Esophagus muscularis mucosa (tissue), 4 donors: ENCODE measurements at regions not wholly inside any gene's neighbourhood (a gene's known extent, or its start where the extent isn't known, plus 50 kb on each side); places are given as distances from the start of the nearest gene placed in this dataset.

Source experiments
- DNase-seq: peaks from one replicate; pipeline ENCODE4 v3.0.0-alpha.2; 2017; ENCODE audit errors: extremely low spot score
- H3K27ac ChIP-seq, 4 donors: fragments of 200-600 bp; sonication (generic); replicated peaks in 1 of 4; 1 replicate in 3 of 4; 2 replicates in 1 of 4; pipeline ENCODE4 v1.5.1; 2016 to 2019; ENCODE audit warnings: mild to moderate bottlenecking in 1 of 4
- H3K27me3 ChIP-seq, 4 donors: fragments of 200-600 bp; sonication (generic); one replicate each; pipeline versions ENCODE4 v1.5.1 to v1.6.0; 2016 to 2019
- H3K36me3 ChIP-seq, 4 donors: fragments of 200-600 bp; sonication (generic); one replicate each; pipeline ENCODE4 v1.5.1; 2016 to 2019
- H3K4me1 ChIP-seq, 4 donors: fragments of 200-600 bp; sonication (generic); one replicate each; pipeline ENCODE4 v1.5.1; 2016 to 2019
- H3K4me3 ChIP-seq, 4 donors: fragments of 200-600 bp; sonication (generic); 1 replicate in 2 of 4; 2 replicates in 2 of 4; pipeline ENCODE4 v1.5.1; 2016 to 2019; ENCODE audit warnings: mild to moderate bottlenecking in 4 of 4, moderate library complexity in 1 of 4
- H3K9me3 ChIP-seq, 4 donors: fragments of 200-600 bp; sonication (generic); 1 replicate in 3 of 4; 2 replicates in 1 of 4; pipeline ENCODE4 v1.5.1; 2016 to 2019
- CTCF ChIP-seq, 3 experiments: fragments of 200-600 bp in 2 of 3; fragments of 450-650 bp in 1 of 3; sonication (generic) in 2 of 3; IDR thresholded peaks; one replicate each; pipeline ENCODE4 v1.5.1; 2017 to 2019; ENCODE audit warnings: antibody characterized with exemption in 3 of 3, mild to moderate bottlenecking in 2 of 3, moderate library complexity in 1 of 3
- EP300 ChIP-seq: sonication (generic); formaldehyde crosslinking; IDR thresholded peaks from one replicate; pipeline ENCODE4 v1.6.1; 2017; ENCODE audit warnings: antibody characterized with exemption
- POLR2A ChIP-seq: fragments of 450-650 bp; IDR thresholded peaks from one replicate; pipeline ENCODE4 v1.6.1; 2017; ENCODE audit warnings: antibody characterized with exemption, moderate library complexity, mild to moderate bottlenecking, low read depth
- POLR2AphosphoS5 ChIP-seq, 2 donors: sonication (generic); formaldehyde crosslinking; IDR thresholded peaks; one replicate each; pipeline ENCODE4 v1.6.1; 2017; ENCODE audit warnings: antibody characterized with exemption in 2 of 2
- WGBS: methylation state at CpG from one replicate; pipeline ENCODE4 v1.1.5; 2018; 5-methylcytosine and 5-hydroxymethylcytosine counted together
- intact Hi-C: fragments of 100-400 bp; cut with DNase I; formaldehyde crosslinking; loops from one replicate; pipeline ENCODE4 v1.15.1; 2023

DNA sequence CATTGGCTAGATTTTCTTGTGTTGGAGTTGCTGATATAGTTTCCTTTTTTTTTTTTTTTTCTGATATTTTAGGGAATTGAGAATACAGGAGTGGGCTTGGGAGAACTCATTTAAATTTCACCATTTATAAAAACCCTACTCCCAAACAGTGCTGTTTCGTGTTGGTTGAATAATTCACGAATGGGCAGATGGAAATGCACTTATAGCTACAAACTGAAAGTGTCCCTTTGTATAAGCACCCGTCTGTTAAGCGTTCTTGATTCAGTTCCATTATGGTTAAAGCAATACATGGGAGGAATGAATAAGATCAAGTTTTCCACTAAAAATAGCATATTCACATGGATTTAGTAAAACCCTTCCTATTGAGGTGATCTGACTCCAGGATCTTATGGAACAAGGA is 122.2 kb upstream of the ARG1 start:
- H3K27me3 ChIP-seq: no peaks in the 10 kb centered on the region
- H3K27ac ChIP-seq: no peak overlapping the region
- no peak for DNase-seq
- WGBS: 85% methylated on average over 4 of the region's 4 CpGs
- H3K36me3 ChIP-seq: no peaks in the 10 kb centered on the region
- no peak for TF ChIP-seq CTCF (IDR thresholded peaks at IDR 0.05)
- no peak for TF ChIP-seq POLR2AphosphoS5 (IDR thresholded peaks at IDR 0.05)
- TF ChIP-seq EP300: no peak
- TF ChIP-seq POLR2A: no peak
- intact Hi-C loops: no loop called here
- no peaks in the 10 kb centered on the region for H3K4me1 ChIP-seq
- no peaks in the 10 kb centered on the region for H3K9me3 ChIP-seq
- no peak overlapping the region for H3K4me3 ChIP-seq

DNA sequence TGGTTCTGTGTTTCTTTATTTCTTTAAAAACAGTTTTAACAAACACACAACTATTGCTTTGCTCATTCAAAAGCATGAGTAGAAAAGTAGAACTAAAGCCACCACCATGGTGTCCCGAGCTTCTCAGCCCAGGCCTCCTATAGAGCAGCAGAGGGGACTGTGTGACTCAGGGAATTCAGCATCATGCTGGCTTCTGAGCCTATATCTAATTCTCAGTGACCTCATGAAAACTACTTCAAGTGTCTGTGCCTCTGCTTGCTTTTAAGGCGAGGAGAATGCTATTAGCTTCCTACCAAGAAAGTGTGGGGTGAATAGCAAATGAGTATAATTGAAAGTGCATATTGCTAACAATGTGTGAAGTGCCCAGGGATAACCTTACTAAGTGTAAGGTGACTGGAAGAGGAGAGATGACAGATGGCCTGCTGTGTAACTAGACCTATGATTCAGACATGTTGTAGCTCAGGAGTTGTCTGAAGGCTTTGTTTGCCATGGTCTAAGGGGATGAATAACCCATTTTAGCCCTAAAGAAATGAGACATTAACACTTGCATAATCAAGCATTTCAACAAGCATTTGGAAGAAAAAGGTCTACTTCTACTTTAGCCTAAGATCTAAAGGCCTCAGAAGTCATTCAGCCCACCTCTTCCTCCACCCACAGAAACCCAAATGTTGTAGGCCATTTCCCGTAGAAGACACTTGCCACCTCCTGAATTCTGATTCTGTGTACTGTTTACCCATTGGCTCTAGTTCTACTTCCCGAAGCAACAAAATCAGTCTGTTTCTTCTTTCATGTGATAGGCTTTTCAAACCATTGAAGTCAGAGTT is 121.5 kb upstream of the ARG1 start:
- no peak for TF ChIP-seq EP300
- no peak for TF ChIP-seq POLR2A
- TF ChIP-seq POLR2AphosphoS5 (IDR thresholded peaks at IDR 0.05): no peak
- no peak for TF ChIP-seq CTCF (IDR thresholded peaks at IDR 0.05)
- Histone ChIP-seq H3K4me1 (no peaks in the 10 kb centered on the region), H3K27ac (no peak overlapping the region), H3K4me3 (no peak overlapping the region), H3K36me3 (no peaks in the 10 kb centered on the region), H3K27me3 (no peaks in the 10 kb centered on the region), H3K9me3 (no peaks in the 10 kb centered on the region)
- no peak for DNase-seq
- 85% methylated on average over 4 of the region's 4 CpGs for WGBS
- intact Hi-C loops: no loop called here

DNA sequence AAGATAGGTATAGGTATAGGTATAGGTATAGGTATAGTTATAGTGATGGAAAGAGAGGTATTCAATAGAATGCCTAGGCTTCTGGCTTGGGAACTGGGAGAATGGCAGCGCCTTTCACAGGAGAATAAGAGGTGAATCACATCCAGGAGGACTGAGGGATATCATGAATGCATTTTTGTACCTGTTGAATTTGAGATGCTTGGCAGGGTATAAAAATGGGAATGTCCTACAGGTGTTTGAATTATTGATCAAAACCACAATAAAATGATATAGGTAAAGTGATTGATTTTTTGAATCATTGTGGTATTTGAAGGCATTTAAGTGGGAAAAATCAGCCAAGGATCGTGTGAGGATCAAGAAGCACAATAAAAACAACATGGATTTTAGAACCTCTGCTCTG is 119.2 kb upstream of the ARG1 start:
- no peaks in the 10 kb centered on the region for H3K27me3 ChIP-seq
- 36% methylated on average over 2 of the region's 2 CpGs for WGBS
- H3K27ac ChIP-seq: no peak overlapping the region
- H3K4me3 ChIP-seq: no peak overlapping the region
- H3K9me3 ChIP-seq: no peaks in the 10 kb centered on the region
- no peaks in the 10 kb centered on the region for H3K36me3 ChIP-seq
- DNase-seq: no peak
- H3K4me1 ChIP-seq: no peaks in the 10 kb centered on the region
- TF ChIP-seq EP300: no peak
- intact Hi-C loops: no loop called here

GRCh38 chr6:131456565-131456964 is 116.5 kb upstream of the ARG1 start:
- DNase-seq: no peak
- no peak overlapping the region for H3K27ac ChIP-seq
- peaks cover 0 to 11% (median 4%) of the 10 kb centered on the region in 4 donors for H3K4me1 ChIP-seq
- H3K9me3 ChIP-seq: no peaks in the 10 kb centered on the region
- no peak overlapping the region for H3K4me3 ChIP-seq
- H3K27me3 ChIP-seq: no peaks in the 10 kb centered on the region
- H3K36me3 ChIP-seq: no peaks in the 10 kb centered on the region
- 64% methylated on average over 5 of the region's 5 CpGs for WGBS
- intact Hi-C loops: no loop called here
- TF ChIP-seq CTCF (IDR thresholded peaks at IDR 0.05): no peak

GRCh38 chr6:131459005-131459404 is 114.0 kb upstream of the ARG1 start:
- H3K27ac ChIP-seq: no peak overlapping the region
- H3K9me3 ChIP-seq: no peaks in the 10 kb centered on the region
- no peak for TF ChIP-seq POLR2AphosphoS5 (IDR thresholded peaks at IDR 0.05)
- no peak for TF ChIP-seq CTCF (IDR thresholded peaks at IDR 0.05)
- TF ChIP-seq EP300: no peak
- no peak for TF ChIP-seq POLR2A
- peaks cover 0 to 11% (median 4%) of the 10 kb centered on the region in 4 donors for H3K4me1 ChIP-seq
- H3K4me3 ChIP-seq: no peak overlapping the region
- H3K36me3 ChIP-seq: no peaks in the 10 kb centered on the region
- intact Hi-C loops: no loop called here
- no peak for DNase-seq
- no peaks in the 10 kb centered on the region for H3K27me3 ChIP-seq
